Lower leg skin (tissue), 4 donors: ENCODE measurements at regions not wholly inside any gene's neighbourhood (a gene's known extent, or its start where the extent isn't known, plus 50 kb on each side); places are given as distances from the start of the nearest gene placed in this dataset.
A peak's percentile ranks its signal among the peaks of the same experiment; 100 is the strongest.

Experiments
- DNase-seq, 2 donors: peaks; one replicate each; pipeline ENCODE4 v3.0.0-alpha.2; 2019; ENCODE audit warnings: low spot score in 2 of 2
- H3K4me3 ChIP-seq: fragments of 200-600 bp; sonication (generic); 2 replicates; pipeline ENCODE4 v1.5.1; 2017; ENCODE audit warnings: mild to moderate bottlenecking, low read depth; ENCODE audit not compliant: poor library complexity, severe bottlenecking
- POLR2A ChIP-seq, 2 donors: fragments of 450-650 bp; IDR thresholded peaks; one replicate each; pipeline ENCODE4 v1.6.1; 2016 to 2017; ENCODE audit warnings: antibody characterized with exemption in 2 of 2, mild to moderate bottlenecking in 1 of 2, moderate library complexity in 1 of 2
- WGBS, 2 donors: methylation state at CpG; one replicate each; pipeline ENCODE4 v1.1.5; 2018; 5-methylcytosine and 5-hydroxymethylcytosine counted together
- intact Hi-C: fragments of 100-400 bp; cut with DNase I; formaldehyde crosslinking; loops from one replicate; pipeline ENCODE4 v1.15.0; 2023; ENCODE audit warnings: low total_unique reads
- TF ChIP-seq, protein P1 (sequence below), 3 donors: fragments of 450-650 bp; IDR thresholded peaks; one replicate each; pipeline ENCODE4 v1.5.1; 2016; ENCODE audit warnings: antibody characterized with exemption in 3 of 3, mild to moderate bottlenecking in 3 of 3, moderate library complexity in 2 of 3

DNA sequence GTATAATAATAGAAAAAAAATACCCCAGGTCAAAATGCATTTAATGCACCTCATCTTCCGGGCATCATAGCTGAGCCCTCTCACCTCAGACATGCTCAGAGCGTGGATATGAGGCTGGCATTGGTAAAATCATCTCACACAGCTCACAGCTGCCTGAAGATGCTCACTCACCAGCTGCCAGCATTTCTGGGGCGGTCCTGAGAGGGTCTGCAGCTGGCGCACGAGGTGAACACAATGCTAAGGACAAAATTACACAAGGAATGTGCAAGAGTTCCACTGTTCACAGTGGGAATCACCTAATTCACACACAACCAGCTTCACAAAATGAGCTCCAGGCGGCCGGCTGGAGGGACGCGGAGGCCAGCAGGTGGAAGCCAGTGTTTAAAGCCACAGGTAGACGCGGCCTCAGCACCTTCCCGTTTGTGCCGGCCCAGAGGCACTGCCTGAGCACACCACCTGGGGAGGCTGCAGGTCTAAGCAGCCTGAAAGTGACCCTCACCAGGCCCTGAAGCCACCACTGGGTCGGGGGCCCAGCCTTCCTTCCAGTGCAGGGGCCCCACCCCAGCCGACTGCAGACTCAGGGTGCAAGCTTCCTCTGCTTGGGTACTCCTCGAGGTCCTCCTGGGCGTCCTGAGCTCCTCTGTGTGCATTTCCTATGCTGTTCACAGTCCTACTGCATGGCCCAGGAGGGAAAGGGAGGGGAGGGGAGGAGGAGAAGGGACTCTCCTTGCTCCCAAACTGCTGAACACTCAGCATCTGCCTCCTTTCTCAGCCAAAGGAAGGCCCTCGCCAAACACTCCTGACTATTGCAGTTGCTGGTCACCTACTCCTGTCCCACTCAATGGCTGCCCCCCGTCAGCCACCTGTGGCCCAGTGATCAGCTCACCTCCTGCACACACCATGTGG is 61.2 kb upstream of the FAM20C start:
- WGBS, 2 donors = 75 to 89% methylated on average over 15 to 19 of the region's 19 CpGs

DNA sequence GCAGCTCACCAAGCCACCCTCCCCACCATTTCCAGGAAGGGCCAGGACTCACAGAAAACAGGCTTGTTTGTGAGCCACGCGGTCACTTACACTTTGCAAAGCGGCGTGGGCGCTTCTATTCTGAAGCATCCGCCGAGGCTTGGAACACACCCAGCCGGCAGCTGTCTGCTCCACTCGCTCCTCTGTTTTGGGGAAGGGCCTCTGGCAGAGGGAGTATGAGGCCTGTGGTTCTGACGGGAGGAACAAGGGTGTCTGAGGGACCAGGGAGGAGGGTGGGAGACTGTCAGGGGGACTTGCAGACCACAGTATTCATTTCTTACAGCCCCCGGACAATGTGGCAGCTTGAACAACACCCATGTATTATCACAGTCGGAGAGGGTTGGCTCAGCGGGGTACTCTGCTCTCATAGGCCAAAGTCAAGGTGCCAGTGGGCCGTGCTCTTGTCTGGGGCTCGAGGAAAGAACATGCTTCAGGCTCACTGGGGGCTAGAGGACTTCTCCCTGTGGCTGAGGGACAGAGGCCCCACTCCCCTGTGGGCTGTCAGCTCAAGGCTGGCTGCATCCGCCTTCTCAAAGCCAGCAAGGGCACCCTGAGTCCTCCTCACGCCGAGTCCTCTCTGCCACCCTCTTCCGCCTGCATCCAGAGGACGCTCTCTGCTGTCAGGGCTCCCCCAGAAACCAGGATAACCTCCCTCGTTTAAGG is 60.4 kb upstream of the FAM20C start:
- H3K4me3 ChIP-seq = no peak overlapping the region
- peak in 1 of 2 donors; percentile 85 for DNase-seq
- 71 to 74% methylated on average over 21 of the region's 21 CpGs for WGBS, 2 donors
- no peak for TF ChIP-seq POLR2A (IDR thresholded peaks at IDR 0.05)
- TF ChIP-seq, protein P1, sequence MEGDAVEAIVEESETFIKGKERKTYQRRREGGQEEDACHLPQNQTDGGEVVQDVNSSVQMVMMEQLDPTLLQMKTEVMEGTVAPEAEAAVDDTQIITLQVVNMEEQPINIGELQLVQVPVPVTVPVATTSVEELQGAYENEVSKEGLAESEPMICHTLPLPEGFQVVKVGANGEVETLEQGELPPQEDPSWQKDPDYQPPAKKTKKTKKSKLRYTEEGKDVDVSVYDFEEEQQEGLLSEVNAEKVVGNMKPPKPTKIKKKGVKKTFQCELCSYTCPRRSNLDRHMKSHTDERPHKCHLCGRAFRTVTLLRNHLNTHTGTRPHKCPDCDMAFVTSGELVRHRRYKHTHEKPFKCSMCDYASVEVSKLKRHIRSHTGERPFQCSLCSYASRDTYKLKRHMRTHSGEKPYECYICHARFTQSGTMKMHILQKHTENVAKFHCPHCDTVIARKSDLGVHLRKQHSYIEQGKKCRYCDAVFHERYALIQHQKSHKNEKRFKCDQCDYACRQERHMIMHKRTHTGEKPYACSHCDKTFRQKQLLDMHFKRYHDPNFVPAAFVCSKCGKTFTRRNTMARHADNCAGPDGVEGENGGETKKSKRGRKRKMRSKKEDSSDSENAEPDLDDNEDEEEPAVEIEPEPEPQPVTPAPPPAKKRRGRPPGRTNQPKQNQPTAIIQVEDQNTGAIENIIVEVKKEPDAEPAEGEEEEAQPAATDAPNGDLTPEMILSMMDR (IDR thresholded peaks at IDR 0.05) = no peak
- intact Hi-C loops = no loop called here

More for the DNA sequence above, 61.2 kb upstream of the FAM20C start:
- DNase-seq = peak in 1 of 2 donors; percentile 82
- H3K4me3 ChIP-seq = no peak overlapping the region
- TF ChIP-seq POLR2A (IDR thresholded peaks at IDR 0.05) = no peak
- TF ChIP-seq, protein P1 (IDR thresholded peaks at IDR 0.05) = no peak
- intact Hi-C loops = no loop called here

DNA sequence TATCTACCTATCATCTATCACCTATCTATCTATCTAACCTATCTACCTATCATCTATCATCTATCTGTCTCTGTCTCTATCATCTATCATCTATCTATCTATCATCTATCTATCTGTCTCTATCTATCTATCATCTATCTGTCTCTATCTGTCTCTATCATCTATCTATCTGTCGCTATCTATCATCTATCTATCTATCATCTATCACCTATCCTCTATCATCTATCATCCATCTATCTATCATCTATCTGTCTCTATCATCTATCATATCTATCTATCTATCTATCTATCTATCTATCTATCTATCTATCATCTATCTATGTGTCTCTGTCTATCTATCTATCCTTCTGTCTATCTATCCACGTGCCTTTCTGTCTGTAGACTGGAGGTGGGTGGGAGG is 59.5 kb upstream of the FAM20C start:
- no peak overlapping the region for H3K4me3 ChIP-seq
- intact Hi-C loops = no loop called here
- 75 to 77% methylated on average over 2 of the region's 2 CpGs for WGBS, 2 donors
- DNase-seq = no peak
- TF ChIP-seq, protein P1 (IDR thresholded peaks at IDR 0.05) = no peak
- no peak for TF ChIP-seq POLR2A (IDR thresholded peaks at IDR 0.05)

DNA sequence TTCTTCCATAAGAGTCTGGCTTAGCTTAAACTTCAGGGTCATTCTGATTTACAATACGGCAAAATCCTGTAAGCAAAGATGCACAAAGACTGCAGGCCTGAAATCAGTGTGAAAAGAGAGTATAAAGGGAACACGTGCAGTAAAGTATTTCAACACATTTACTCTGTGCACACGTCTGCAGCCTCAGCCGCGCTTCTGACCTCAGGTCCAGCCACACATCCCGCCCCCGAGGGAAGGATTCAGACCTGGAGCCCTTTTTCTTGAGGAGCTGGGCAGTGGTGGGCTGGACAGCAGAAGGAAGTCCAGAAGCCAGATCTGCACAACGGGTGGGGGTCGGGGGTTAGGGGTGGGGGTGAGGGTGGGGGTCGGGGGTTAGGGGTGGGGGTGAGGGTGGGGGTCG is 58.9 kb upstream of the FAM20C start:
- WGBS, 2 donors = 67 to 75% methylated on average over 11 of the region's 11 CpGs
- intact Hi-C loops = no loop called here
- no peak overlapping the region for H3K4me3 ChIP-seq
- TF ChIP-seq, protein P1 (IDR thresholded peaks at IDR 0.05) = no peak
- TF ChIP-seq POLR2A (IDR thresholded peaks at IDR 0.05) = no peak
- DNase-seq = peak in 1 of 2 donors; percentile 26

DNA sequence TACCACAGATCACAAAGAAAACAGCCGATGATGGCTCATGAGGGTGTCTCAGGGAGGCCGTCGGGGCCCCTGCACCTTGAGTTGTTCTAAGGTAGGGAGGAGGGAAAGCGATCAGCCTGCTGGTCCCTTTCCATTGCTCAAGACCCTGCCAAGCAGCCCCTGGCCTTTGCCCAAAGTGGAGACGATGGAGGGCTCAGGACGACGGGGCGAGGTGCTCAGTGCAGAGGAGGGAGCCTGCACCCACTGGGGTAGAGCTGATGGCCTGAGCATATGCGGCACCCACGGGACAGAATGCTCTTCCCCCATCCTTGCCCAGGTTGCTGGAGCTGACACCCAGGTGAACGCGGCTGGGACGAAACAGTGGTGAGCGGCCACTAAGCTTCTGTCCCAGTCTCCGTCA is 58.3 kb upstream of the FAM20C start:
- WGBS, 2 donors = 88 to 89% methylated on average over 15 of the region's 15 CpGs
- no peak overlapping the region for H3K4me3 ChIP-seq
- peak in 1 of 2 donors; percentile 72 for DNase-seq
- TF ChIP-seq POLR2A (IDR thresholded peaks at IDR 0.05) = no peak
- TF ChIP-seq, protein P1 (IDR thresholded peaks at IDR 0.05) = no peak
- intact Hi-C loops = no loop called here
